C1 segment of cervical spinal cord (tissue), 14 donors: ENCODE measurements at regions not wholly inside any gene's neighbourhood (a gene's known extent, or its start where the extent isn't known, plus 50 kb on each side); places are given as distances from the start of the nearest gene placed in this dataset.

Experiments used
- DNase-seq, 14 donors: peaks; one replicate each; lab custom pipeline; 2025; lab: John Stamatoyannopoulos, UW

DNA sequence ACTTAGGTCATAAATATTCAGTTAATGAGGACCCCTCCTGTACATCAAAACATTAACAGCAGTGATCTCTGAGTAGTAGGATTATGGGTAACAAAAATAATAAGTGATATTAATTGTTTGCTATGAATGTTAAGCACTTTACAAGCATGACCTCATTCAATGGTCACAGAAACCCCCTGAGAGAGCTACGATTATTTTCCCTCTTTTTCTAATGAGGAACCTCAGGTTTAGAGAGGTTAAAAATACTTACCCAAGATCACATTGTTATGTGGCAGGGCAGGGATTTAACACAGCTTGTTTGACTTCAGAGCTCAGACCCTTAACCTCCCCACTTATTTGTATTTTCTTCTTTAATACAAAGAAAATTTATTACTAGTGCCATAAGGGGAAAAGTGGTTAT is 228.2 kb downstream of the TBL1XR1 start:
- DNase-seq = no peak

DNA sequence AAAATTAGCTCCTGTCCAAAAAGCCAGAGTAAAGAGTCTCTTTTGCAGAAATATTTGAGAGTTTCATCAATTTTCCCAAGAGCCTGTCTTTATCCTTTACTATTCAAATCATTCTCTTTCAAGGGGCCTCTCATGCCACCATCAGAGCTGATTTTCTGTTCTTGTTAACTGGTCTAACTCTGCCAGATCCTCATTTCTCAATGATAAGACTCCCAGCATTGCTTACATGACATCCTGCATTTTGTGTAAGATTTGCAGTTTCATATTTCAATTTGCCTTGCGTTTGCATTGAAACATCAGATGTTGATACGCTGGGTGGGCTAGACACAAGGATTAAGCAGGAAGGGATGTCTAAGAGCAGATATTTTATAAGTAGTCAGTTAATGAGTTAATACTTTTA is 228.7 kb downstream of the TBL1XR1 start:
- DNase-seq = no peak

- no peak for DNase-seq
Measured at GRCh38 chr3:176967522-176967921, 229.8 kb downstream of the TBL1XR1 start.

GRCh38 chr3:176964661-176965060 is 232.6 kb downstream of the TBL1XR1 start:
- no peak for DNase-seq

GRCh38 chr3:176961916-176962315 is 235.4 kb downstream of the TBL1XR1 start:
- DNase-seq = no peak

GRCh38 chr3:176959867-176960266 is 237.4 kb downstream of the TBL1XR1 start:
- DNase-seq = no peak

DNA sequence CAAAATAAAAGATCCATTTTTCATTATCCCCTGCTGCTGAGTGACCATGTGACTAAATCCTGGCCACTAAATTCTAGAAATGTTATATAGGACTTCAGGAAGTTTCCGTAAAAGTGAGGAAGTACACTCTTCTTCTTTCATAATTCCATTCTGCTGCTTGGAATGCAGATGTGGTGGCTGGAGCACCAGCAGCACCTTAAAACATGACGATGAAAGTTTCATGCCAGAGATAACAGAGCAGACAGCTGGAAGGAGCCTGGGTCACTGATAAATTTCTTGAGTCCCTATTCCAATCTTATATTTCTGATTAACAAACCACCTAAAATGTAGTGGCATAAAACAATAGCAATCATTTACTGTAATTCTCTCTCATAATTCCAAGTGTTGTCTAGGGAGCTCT is 238.7 kb downstream of the TBL1XR1 start:
- DNase-seq = no peak

- DNase-seq = no peak
Measured at GRCh38 chr3:176954517-176954916, 242.8 kb downstream of the TBL1XR1 start.

- no peak for DNase-seq
Measured at GRCh38 chr3:176953106-176954060, 243.9 kb downstream of the TBL1XR1 start.

DNA sequence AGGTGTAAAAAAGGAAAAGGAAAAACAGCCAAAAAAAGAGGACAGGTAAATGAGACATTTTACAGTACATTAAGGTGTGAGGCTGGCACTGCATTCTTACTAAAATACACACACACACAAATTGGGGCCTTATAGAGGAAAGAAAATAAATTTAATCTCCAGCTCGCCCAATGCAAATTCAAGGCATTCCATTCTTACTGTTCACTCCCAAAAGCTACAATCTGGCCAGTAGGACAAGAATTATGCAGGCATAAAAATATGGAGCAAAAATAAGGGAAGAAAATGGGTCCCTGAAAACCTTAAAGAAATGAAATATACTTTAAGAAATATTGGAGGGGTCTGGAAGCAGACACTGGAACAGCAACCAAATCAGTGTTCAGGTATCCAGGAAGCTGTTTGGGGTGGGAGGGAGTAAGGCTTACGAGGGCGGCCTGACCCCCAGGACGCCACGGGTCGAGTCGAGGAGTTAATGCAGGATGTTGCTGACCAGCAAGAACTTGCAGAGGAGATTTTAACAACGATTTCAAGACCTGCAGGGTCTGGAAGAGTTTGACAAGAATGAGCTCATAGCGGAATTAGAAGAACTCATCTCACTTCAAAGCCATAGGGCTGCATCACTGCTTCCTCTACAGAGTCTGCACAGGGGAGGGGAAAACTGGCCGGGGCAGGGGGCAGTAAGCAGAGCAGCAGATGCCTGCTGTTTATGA is 245.5 kb downstream of the TBL1XR1 start:
- DNase-seq = no peak

DNA sequence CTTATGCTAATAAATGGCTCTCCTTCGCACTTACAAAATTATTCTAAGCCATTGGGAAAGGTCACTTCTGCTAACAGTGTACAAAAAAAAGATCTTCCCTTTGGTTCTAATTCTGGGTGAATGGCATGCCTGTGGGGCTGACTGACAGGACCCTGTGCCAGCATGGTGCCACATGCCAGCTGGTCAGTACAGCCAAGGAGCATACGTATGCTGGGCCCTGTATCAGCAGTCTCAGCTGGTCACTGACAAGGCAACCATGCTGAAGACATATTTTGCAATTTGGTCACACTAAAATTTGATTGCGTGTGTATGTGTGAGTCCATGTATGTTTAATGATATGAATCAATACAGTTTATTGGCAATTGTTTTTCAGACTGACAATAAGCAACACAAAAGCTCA is 246.1 kb downstream of the TBL1XR1 start:
- peak in 1 of 14 donors; percentile 92 for DNase-seq

DNA sequence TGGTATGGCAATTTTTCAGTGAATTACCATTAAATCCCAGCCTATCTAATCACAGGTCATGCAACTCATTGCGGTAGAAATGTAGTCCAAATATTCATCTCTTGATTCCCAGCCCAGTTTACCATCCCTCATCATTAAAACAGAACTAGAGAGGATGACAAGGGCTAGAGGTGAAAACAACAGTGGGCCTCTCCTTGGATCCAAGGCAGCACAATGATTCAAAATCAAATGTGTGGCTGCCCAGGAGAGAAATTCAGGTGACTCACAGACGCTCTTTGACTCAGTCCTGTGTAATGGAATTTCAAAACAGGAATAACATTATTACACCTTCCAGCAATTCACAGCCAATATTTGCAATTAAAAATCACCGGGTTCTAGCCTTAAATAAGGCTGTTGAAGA is 246.5 kb downstream of the TBL1XR1 start:
- no peak for DNase-seq

DNA sequence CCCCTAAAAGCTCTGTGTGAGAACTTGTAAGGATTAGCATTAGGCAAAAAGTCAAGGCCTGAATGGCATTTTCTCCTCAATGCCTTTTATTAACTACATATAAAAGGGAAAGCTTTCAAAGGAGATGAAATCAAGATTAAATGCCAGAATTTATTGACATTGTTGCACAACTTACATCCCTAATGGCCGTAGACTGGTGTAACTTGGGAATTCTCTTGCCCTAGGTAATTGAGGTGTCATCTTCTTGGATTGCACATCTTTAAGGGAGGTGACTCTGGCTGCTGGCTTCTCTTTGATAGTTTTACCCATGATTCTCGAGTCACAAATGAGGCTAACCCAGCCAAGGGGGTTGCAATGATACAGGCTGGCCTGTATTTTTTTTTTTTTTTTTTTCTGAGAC is 249.1 kb downstream of the TBL1XR1 start:
- no peak for DNase-seq

- no peak for DNase-seq
Measured at GRCh38 chr3:176946202-176946601, 251.1 kb downstream of the TBL1XR1 start.

- DNase-seq = no peak
Measured at GRCh38 chr3:176942305-176942704, 255.0 kb downstream of the TBL1XR1 start.

DNA sequence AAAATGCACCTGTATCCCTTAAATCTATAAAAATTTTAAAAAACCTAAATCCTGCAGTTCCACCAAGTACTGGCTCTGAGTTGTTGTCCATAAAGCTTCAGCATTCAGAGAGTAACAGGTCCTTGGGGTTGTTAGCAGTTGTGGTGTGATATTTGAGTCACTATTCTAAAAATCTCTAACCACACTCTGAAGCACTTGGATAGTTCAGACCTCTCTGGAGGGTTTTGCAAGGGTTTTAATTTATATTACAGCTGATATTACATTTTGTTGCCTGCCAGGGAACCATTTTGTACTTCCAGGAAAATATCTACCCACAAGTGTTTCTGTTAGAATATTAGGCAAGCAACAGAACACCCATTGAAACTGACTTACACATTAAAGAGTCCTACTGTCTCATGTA is 255.6 kb downstream of the TBL1XR1 start:
- no peak for DNase-seq

GRCh38 chr3:176939022-176939817 is 258.1 kb downstream of the TBL1XR1 start:
- peak in 3 of 14 donors; percentile 8 to 52 (median 11) for DNase-seq

GRCh38 chr3:176937994-176938393 is 259.3 kb downstream of the TBL1XR1 start:
- no peak for DNase-seq

DNA sequence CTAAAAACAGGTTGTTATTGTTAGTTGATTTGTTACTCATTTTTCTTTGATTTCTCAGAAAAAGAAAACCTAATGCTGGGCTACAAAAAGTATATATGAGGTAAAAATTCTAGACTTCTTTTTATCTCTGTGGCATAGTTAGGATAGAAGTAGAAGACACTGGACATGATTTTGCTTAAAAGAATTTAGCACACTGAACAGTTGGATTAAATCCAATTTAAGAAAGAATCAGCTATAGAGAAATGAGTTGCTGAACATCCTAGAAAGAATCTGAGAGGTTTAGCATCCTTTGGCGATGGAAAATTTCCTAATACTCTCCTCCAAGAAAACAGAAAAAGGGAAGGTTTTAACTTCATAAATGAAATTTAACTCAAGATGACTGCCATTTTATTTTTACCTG is 259.7 kb downstream of the TBL1XR1 start:
- DNase-seq = no peak

DNA sequence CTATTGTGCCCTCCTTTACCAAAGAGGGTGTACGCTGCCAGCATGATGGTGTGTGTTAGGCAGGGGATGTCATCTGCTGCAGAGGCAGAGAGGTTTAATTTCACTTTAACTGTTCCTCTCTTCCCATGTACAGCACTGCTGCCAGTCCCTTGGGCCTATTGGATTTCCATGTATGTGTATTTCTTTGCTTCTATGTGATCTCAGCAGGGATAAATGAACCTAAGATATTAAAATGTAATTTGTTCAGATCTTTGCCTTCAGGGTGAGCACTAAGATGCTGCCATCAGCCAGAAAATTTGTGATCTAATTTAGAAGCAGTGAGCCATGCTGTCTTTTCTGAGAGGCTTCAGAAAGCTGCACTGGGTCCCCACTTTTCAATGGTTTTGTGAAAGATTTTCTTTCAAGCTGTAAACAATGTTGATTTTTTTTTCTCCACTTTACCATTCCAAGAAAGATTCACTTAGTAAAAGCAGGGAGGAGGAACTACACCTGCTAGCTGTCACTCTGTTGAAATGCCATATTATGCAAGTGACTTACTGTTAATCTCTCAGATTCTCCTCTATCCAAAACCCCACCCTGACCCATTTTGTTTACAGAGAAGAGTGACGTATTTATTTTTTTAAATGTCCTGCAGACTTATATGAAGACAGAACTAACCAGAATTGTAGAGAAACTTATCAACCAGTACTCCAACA is 261.9 kb downstream of the TBL1XR1 start:
- DNase-seq = no peak

- DNase-seq = no peak
Measured at GRCh38 chr3:176934698-176935097, 262.6 kb downstream of the TBL1XR1 start.
